SK-N-SH treated with all-trans-retinoic acid at 6 μM for 48 hours (cell line): ENCODE measurements at regions not wholly inside any gene's neighbourhood (a gene's known extent, or its start where the extent isn't known, plus 50 kb on each side); places are given as distances from the start of the nearest gene placed in this dataset.

Experiments
- ATAC-seq: fragments of 200-7000 bp; cut with Tn5 transposase; 3 replicates; pipeline ENCODE4 v1.9.1; 2020; ENCODE audit warnings: mild to moderate bottlenecking, moderate library complexity
- ARNTL ChIP-seq: fragments of 450-650 bp; formaldehyde crosslinking; IDR thresholded peaks from 2 replicates; pipeline ENCODE4 v1.5.0; 2020; ENCODE audit warnings: low read depth, mild to moderate bottlenecking, moderate library complexity, borderline replicate concordance
- CSDC2 ChIP-seq: fragments of 250-450 bp; sonication (Bioruptor Pico); IDR thresholded peaks from 2 replicates; pipeline ENCODE4 v1.5.0; 2020; ENCODE audit warnings: mild to moderate bottlenecking, moderate library complexity
- ESRRG ChIP-seq: fragments of 250-450 bp; sonication (Bioruptor Pico); IDR thresholded peaks from 2 replicates; pipeline ENCODE4 v1.6.1; 2021; ENCODE audit warnings: mild to moderate bottlenecking
- GLIS3 ChIP-seq: fragments of 250-450 bp; sonication (Bioruptor Pico); IDR thresholded peaks from 2 replicates; pipeline ENCODE4 v1.5.0; 2020; ENCODE audit warnings: mild to moderate bottlenecking, moderate library complexity
- OSR1 ChIP-seq: fragments of 250-450 bp; sonication (Bioruptor Pico); IDR thresholded peaks from 2 replicates; pipeline ENCODE4 v1.8.0; 2022; ENCODE audit warnings: moderate library complexity, mild to moderate bottlenecking, inconsistent platforms
- PATZ1 ChIP-seq: fragments of 250-450 bp; sonication (Bioruptor Pico); IDR thresholded peaks from 2 replicates; pipeline ENCODE4 v1.8.0; 2020; ENCODE audit warnings: mild to moderate bottlenecking, moderate library complexity, borderline replicate concordance
- POU6F1 ChIP-seq: fragments of 250-450 bp; sonication (Bioruptor Pico); IDR thresholded peaks from 2 replicates; pipeline ENCODE4 v1.8.0; 2021; ENCODE audit warnings: low read depth, mild to moderate bottlenecking, moderate library complexity, borderline replicate concordance
- PPARA ChIP-seq: fragments of 250-450 bp; sonication (Bioruptor Pico); IDR thresholded peaks from 2 replicates; pipeline ENCODE4 v1.5.0; 2020; ENCODE audit warnings: mild to moderate bottlenecking, borderline replicate concordance
- RARB ChIP-seq: fragments of 250-450 bp; sonication (Bioruptor Pico); IDR thresholded peaks from 2 replicates; pipeline ENCODE4 v1.8.0; 2021; ENCODE audit warnings: mild to moderate bottlenecking, moderate library complexity
- TCF4 ChIP-seq: fragments of 250-450 bp; sonication (Bioruptor Pico); IDR thresholded peaks from 2 replicates; pipeline ENCODE4 v1.8.0; 2021; ENCODE audit warnings: mild to moderate bottlenecking, moderate library complexity, borderline replicate concordance
- TOX ChIP-seq: fragments of 250-450 bp; sonication (Bioruptor Pico); IDR thresholded peaks from 2 replicates; pipeline ENCODE4 v1.8.0; 2021; ENCODE audit warnings: mild to moderate bottlenecking, moderate library complexity, borderline replicate concordance
- TSHZ2 ChIP-seq: fragments of 250-450 bp; sonication (Bioruptor Pico); IDR thresholded peaks from 2 replicates; pipeline ENCODE4 v1.5.0; 2020; ENCODE audit warnings: mild to moderate bottlenecking, moderate library complexity
- ZFP3 ChIP-seq: fragments of 250-450 bp; sonication (Bioruptor Pico); IDR thresholded peaks from 2 replicates; pipeline ENCODE4 v1.5.0; 2020; ENCODE audit warnings: mild to moderate bottlenecking, moderate library complexity
- ZFP30 ChIP-seq: fragments of 450-650 bp; formaldehyde crosslinking; IDR thresholded peaks from 2 replicates; pipeline ENCODE4 v1.5.0; 2022; ENCODE audit warnings: mild to moderate bottlenecking, moderate library complexity
- ZNF565 ChIP-seq: fragments of 450-650 bp; formaldehyde crosslinking; conservative IDR thresholded peaks from 2 replicates; pipeline ENCODE4 v1.5.0; 2020; ENCODE audit warnings: low read depth, mild to moderate bottlenecking, moderate library complexity
- ZNF70 ChIP-seq: fragments of 450-650 bp; formaldehyde crosslinking; IDR thresholded peaks from 2 replicates; pipeline ENCODE4 v1.5.0; 2020; ENCODE audit warnings: mild to moderate bottlenecking, moderate library complexity
- ZNF8 ChIP-seq: fragments of 450-650 bp; formaldehyde crosslinking; IDR thresholded peaks from 2 replicates; pipeline ENCODE4 v1.5.0; 2020; ENCODE audit warnings: mild to moderate bottlenecking, moderate library complexity
- TF ChIP-seq, protein P1 (sequence below): fragments of 250-450 bp; sonication (Bioruptor Pico); IDR thresholded peaks from 2 replicates; pipeline ENCODE4 v1.5.1; 2021; ENCODE audit warnings: mild to moderate bottlenecking, moderate library complexity

- no peak for ATAC-seq
- TF ChIP-seq ZFP30 (CRISPR knock-in tag) (no peak), ZNF70 (CRISPR knock-in tag) (no peak), GLIS3 (CRISPR knock-in tag) (no peak), ZNF8 (CRISPR knock-in tag) (no peak), OSR1 (CRISPR knock-in tag) (no peak), ZFP3 (CRISPR knock-in tag) (no peak), POU6F1 (CRISPR knock-in tag) (no peak), CSDC2 (CRISPR knock-in tag) (no peak), PATZ1 (no peak), ESRRG (CRISPR knock-in tag) (no peak), ARNTL (CRISPR knock-in tag) (no peak), TOX (CRISPR knock-in tag) (no peak), PPARA (CRISPR knock-in tag) (no peak)
- TF ChIP-seq, protein P1, sequence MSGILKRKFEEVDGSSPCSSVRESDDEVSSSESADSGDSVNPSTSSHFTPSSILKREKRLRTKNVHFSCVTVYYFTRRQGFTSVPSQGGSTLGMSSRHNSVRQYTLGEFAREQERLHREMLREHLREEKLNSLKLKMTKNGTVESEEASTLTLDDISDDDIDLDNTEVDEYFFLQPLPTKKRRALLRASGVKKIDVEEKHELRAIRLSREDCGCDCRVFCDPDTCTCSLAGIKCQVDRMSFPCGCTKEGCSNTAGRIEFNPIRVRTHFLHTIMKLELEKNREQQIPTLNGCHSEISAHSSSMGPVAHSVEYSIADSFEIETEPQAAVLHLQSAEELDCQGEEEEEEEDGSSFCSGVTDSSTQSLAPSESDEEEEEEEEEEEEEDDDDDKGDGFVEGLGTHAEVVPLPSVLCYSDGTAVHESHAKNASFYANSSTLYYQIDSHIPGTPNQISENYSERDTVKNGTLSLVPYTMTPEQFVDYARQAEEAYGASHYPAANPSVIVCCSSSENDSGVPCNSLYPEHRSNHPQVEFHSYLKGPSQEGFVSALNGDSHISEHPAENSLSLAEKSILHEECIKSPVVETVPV (CRISPR knock-in tag), result no peak
Measured at GRCh38 chr21:28489162-28489561, 503.5 kb downstream of the LTN1 start.

DNA sequence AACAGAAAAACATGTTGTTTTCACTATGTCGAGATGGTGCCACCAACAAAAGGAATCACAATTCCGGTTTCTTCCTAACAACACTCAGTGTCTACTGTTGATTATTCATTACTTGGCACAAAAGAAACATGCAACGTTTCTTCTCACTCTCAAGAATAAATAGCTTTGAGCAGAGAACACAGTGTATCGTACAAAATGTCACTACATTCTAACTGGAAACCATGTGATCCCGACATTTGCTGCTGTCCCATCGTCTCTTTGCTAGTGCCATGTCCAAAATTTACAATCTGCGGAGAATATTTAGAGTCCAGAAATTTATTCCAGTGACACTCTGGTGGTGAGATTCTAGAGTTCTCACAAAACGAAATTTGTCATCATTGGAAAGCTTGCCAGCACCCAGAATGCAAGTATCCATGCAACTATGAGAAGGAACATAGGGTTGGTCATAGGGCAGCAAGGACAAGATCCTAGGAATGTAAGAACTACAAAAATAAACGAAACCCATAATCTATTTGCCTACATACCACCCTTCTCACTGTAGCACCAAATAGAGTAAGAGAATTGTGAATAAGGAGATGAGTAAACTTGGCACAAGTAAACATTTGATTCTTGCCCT lies 505.1 kb downstream of the LTN1 start:
- TF ChIP-seq ZNF565 (CRISPR knock-in tag) (no peak), RARB (CRISPR knock-in tag) (no peak), PPARA (CRISPR knock-in tag) (no peak), TCF4 (CRISPR knock-in tag) (no peak), ESRRG (CRISPR knock-in tag) (no peak), ZNF8 (CRISPR knock-in tag) (no peak), POU6F1 (CRISPR knock-in tag) (no peak), TSHZ2 (CRISPR knock-in tag) (no peak), CSDC2 (CRISPR knock-in tag) (no peak), ZFP30 (CRISPR knock-in tag) (no peak)
- TF ChIP-seq, protein P1 (CRISPR knock-in tag), result no peak
- ATAC-seq, result no peak
